ENCODE measurements at regions not wholly inside any gene's neighbourhood (a gene's known extent, or its start where the extent isn't known, plus 50 kb on each side); places are given as distances from the start of the nearest gene placed in this dataset.

DNA sequence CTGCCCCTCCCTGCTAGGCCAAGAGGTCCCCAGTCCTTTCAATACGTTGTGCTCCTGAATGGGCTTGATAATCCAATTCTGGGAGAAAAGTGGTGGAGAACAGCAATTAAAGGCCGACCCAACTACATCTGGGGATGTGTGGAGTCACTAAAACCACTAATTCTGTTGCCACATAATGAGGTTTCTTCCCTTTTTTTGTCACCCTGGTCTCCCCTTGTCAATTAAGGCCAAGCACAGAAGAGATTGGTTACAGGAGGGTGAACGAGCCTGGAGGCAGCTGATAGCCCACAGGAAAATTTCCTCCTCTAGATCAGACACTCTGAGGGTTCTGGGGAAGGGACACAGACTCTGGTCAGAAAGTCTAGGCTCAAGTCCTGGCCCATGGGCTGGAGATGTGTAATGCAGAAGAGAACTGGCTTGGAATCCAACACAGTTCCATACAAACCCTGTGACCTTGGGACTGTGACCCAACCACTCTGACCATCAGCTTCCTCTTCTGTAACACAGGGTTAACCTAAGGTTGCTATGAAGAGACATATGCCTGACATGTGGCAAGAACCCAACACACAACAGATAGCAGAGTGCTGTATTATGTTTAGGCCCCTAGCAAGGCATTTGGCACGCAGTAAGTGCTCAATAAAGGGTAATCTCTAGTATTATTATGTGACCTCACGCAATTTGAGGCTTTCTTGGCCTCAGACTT is 146.4 kb downstream of the CHST1 start:
- DNase-seq (ENCODE audit: low read depth in 1 of 2, low spot score in 1 of 2), result no peak

GRCh38 chr11:45518141-45518832 is 147.1 kb downstream of the CHST1 start:
- no peak for DNase-seq (ENCODE audit: low read depth in 1 of 2, low spot score in 1 of 2)

GRCh38 chr11:45517171-45517770 is 148.2 kb downstream of the CHST1 start:
- DNase-seq (ENCODE audit: low read depth in 1 of 2, low spot score in 1 of 2), result no peak

- no peak for DNase-seq (ENCODE audit: low read depth in 1 of 2, low spot score in 1 of 2)
These were observed 151.5 kb downstream of the CHST1 start for GRCh38 chr11:45513821-45514340.

DNA sequence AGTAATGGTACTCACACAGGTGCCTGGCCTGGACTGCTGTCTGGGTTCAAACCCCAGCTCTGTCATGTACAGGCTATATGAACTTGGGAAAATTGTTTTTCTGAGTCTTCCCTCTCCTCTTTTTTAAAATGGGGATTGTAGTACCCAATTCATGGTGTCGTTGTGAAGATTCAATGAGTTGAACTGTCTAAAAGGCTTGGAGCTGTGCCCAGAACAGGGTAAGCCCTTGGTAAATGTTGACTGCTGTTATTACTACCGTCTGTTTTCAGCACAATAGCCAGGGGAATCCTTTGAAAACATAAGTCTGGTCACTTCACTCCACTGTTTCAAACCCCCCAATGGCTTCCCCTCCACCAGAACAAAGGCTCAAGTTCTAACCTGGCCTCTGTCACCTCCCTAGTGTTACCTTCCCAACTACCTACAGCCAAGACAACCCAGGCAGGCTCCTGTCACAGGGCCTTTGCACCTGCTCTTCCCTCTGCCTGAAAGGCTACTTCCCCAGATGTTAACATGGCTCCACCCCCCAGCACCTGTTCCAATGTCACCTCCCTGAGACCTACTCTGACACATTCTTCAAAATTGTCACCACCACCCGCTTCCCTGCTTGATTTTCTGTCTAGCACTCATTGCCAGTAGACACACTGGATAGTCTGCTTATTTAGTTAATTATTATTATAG is 152.8 kb downstream of the CHST1 start:
- no peak for DNase-seq (ENCODE audit: low read depth in 1 of 2, low spot score in 1 of 2)

DNA sequence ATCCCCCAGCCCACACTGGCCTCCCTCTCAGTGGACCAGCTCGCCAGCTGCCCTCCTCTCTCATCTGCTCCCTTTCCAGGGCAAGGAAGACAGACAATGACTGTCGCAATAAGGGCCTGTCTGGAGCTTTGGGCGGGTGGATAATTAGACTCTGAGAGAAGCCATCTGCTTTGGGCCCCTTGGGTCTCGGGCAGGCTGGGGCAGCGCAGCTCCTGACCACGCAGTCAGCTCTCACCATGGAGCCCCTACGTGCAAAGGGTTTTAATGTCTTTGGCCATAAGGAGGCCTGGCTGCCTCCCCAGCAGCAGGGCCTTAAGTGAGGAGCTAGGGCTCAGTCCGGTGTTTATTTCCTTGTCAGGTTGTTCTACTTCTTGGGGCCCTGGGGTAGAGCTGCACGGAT is 153.9 kb downstream of the CHST1 start:
- DNase-seq (ENCODE audit: low read depth in 1 of 2, low spot score in 1 of 2), result no peak

- DNase-seq (ENCODE audit: low read depth in 1 of 2, low spot score in 1 of 2), result no peak
These were observed 157.5 kb downstream of the CHST1 start for GRCh38 chr11:45507916-45508315.

DNA sequence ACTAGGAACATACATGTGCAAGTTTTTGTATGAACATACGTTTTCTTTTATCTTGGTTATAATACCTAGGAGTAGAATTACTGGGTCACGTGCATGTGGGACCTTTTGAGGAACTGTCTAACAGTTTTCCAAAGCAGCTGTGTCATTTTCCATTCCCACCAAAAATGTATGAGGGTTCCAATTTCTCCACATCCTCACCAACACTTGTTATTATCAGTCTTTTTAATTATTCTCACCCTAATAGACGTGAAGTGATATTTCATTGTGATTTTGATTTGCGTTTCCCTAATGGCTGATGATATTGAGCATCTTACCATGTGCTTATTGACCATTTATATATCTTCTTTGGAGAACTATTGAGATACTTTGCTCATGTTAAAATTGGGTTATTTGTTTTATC is 162.1 kb downstream of the CHST1 start:
- DNase-seq (ENCODE audit: low read depth in 1 of 2, low spot score in 1 of 2), result no peak

- no peak for DNase-seq (ENCODE audit: low read depth in 1 of 2, low spot score in 1 of 2)
These were observed 163.2 kb downstream of the CHST1 start for GRCh38 chr11:45502226-45502545.

DNA sequence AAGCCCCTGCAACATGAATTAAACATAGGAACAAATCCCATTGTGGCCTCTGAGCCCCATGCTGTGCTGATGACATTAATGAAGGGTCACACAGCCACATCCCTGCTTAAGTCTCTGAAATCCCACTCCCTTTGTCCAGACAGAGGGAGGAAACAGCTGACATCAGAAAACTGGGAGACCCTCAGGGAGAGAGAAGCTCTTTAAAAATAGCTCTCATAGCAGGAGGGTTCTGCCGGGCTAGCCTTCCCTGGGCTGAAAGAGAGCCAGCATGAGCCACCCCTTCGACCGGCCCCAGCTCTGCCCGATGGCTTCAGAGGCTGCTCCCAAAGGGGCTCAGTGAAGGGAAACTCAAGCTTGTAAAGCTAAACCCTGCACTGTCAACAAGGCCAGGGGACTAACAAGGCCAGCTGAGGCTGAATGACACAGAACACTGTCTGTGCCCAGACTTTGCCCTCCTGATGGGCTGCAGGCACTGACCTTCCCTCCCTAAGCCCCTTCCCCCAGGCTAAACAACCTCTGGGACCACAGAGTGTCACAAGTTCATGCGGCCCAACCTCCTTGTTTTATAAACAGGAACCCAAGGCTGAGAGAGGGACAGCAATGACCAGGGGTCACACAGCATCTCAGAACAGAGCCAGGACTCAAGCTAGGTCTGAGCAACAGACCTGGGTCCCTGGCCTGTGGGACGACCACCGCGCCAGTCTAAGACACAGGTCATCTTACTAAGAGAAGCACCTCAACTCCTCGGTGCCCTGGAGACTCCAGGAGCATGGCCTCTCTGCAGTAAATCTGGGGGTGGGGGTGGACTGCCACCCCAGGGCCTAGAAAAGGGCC is 163.8 kb downstream of the CHST1 start:
- DNase-seq (ENCODE audit: low read depth in 1 of 2, low spot score in 1 of 2), result no peak

GRCh38 chr11:45500451-45500850 is 165.0 kb downstream of the CHST1 start:
- no peak for DNase-seq (ENCODE audit: low read depth in 1 of 2, low spot score in 1 of 2)

- no peak for DNase-seq (ENCODE audit: low read depth in 1 of 2, low spot score in 1 of 2)
These were observed 170.7 kb downstream of the CHST1 start for GRCh38 chr11:45494738-45495137.

DNA sequence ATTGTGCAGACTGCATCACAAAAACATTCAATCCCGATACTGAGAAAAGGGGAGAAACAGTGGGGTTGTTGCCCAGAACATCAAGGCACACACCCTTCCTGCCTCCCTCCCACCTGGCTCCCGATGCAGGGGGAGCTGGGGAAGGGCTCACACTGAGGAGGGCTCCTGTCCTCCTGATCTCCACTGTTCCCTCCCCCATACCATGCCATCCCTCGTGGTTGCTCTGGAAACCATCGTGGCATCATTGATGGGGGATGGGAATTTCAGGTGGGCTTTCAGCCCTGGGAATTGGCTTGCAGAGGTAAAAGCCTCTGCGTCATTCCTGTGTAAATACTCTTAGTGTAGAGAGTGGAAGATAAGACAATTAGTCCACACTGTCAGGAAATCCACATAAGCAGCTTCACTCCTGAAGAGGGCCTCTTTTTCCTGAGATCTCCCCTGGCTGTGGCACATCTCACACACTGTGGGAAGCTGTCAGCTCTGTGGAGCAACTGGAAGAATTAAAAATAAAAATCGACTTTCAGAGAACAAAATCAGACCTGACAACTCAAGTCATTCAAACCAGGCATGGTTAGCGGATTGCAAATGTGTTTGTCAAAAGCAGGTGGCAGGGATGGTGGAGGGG is 176.0 kb downstream of the CHST1 start:
- no peak for DNase-seq (ENCODE audit: low read depth in 1 of 2, low spot score in 1 of 2)

GRCh38 chr11:45486461-45486860 is 179.0 kb downstream of the CHST1 start:
- DNase-seq (ENCODE audit: low read depth in 1 of 2, low spot score in 1 of 2), result no peak

DNA sequence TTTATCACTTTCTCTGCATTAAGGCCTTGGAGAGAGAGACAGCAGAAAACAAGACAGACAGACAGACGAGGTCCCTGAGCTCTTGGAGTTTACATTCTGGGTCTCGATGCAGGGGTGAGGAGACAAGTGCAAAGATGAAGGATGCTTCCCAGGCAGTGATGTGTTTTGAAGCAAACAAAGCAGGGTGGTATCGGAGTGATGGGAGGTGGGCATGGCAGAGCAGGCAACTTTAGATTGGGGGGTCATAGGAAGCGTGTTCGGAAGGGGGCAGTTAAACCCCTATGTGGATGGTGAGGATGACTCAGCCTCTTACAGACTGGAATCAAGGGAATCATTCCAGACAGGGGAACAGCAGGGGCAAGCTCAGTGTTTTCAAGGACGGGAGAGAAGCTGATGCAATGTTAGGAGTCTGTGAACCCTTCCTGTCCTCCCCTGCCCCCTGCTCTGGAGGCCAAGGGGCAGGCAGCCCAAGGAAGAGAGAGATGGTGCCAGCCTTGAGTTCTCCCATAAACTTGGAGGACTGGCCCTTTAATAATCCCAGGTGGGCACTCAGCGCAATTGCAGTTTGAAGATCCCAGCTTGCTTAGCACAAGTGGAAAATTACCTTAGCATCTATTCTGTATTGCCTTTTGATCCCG is 180.2 kb downstream of the CHST1 start:
- no peak for DNase-seq (ENCODE audit: low read depth in 1 of 2, low spot score in 1 of 2)

DNA sequence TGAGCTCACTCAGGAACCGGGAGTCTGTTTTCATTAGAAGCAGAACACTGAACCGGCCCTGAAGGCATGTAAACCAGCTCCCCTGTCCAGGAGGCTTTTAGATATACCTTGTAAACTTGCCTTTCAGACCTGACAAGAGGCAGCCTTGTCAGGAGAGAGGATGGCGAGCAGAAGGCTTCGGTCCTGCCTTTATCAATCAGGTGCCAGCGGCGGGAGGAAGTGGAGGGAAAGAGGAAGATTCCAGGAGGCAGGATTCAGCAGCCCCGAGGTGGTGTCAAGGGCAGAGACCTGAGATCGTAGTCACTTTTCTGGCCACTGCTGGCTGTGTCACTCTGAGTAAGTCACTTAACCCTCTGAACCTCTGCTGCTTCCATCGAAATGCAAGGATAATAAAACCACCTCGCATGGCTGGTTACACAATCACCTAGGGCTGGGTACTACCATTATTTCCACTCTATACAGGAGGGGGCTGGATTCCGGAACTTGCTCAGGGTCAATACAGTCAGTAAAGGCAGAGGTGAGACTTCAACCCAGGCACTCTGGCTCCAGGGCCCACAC is 181.0 kb downstream of the CHST1 start:
- no peak for DNase-seq (ENCODE audit: low read depth in 1 of 2, low spot score in 1 of 2)

GRCh38 chr11:45483416-45483815 is 182.0 kb downstream of the CHST1 start:
- DNase-seq (ENCODE audit: low read depth in 1 of 2, low spot score in 1 of 2), result no peak

DNA sequence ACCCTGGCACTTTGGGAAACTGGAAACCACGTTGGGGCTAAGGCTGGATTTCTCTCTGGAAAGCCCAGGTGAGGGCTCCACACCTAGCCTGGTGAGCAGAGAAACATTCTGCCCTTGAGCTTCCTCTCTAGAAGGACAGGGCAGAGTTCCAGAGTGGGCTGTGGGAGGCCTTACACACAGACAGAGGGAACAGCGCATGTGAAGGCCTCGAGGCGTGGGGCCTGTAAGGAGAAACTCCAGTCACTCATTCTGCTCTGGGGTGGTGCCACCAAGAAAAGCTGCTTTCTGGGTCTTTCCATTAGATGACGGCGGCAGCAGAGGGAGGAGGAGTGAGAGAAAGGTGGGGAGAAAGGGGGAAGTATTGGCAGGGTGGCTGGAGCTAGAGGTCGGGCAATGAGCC is 183.1 kb downstream of the CHST1 start:
- no peak for DNase-seq (ENCODE audit: low read depth in 1 of 2, low spot score in 1 of 2)

GRCh38 chr11:45481026-45481425 is 184.4 kb downstream of the CHST1 start:
- no peak for DNase-seq (ENCODE audit: low read depth in 1 of 2, low spot score in 1 of 2)

- DNase-seq (ENCODE audit: low read depth in 1 of 2, low spot score in 1 of 2), result no peak
These were observed 187.8 kb downstream of the CHST1 start for GRCh38 chr11:45477588-45477987.
